Fibroblast of lung (primary cell): ENCODE measurements at regions not wholly inside any gene's neighbourhood (a gene's known extent, or its start where the extent isn't known, plus 50 kb on each side); places are given as distances from the start of the nearest gene placed in this dataset.

Experiments used
- EZH2 ChIP-seq: IDR thresholded peaks from 2 replicates; pipeline ENCODE4 v1.5.1; 2012; ENCODE audit warnings: low read length, control low read depth, mild to moderate bottlenecking; ENCODE audit errors: missing control alignments
- TF ChIP-seq, protein P1 (sequence below), 2 donors: IDR thresholded peaks in 1 of 2; conservative IDR thresholded peaks in 1 of 2; 1 replicate in 1 of 2; 2 replicates in 1 of 2; pipeline ENCODE4 v1.5.1; 2011 to 2012; ENCODE audit warnings: low read length in 2 of 2, control low read depth in 1 of 2, inconsistent platforms in 1 of 2, low read depth in 1 of 2, mild to moderate bottlenecking in 1 of 2

DNA sequence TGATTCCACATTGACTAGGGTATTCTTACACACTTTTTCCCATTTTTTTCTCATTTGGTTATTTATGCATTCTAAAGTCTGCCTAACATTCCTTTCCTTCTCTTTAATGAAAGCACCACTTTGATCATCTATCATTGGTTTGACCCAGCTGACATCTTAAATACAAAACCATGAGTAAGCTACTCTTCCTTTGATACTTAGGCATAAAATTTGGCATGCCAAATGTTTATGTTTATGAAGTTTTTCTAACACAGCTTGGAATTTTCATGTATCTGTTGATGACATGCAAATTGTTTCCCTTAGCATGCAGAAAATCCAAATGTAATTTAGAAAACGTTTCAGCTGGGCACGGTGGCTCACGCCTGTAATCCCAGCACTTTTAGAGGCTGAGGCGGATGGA is 534.9 kb downstream of the QKI start:
- TF ChIP-seq, protein P1, sequence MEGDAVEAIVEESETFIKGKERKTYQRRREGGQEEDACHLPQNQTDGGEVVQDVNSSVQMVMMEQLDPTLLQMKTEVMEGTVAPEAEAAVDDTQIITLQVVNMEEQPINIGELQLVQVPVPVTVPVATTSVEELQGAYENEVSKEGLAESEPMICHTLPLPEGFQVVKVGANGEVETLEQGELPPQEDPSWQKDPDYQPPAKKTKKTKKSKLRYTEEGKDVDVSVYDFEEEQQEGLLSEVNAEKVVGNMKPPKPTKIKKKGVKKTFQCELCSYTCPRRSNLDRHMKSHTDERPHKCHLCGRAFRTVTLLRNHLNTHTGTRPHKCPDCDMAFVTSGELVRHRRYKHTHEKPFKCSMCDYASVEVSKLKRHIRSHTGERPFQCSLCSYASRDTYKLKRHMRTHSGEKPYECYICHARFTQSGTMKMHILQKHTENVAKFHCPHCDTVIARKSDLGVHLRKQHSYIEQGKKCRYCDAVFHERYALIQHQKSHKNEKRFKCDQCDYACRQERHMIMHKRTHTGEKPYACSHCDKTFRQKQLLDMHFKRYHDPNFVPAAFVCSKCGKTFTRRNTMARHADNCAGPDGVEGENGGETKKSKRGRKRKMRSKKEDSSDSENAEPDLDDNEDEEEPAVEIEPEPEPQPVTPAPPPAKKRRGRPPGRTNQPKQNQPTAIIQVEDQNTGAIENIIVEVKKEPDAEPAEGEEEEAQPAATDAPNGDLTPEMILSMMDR (conservative IDR thresholded peaks at IDR 0.05 in 1 of 2, IDR thresholded peaks at IDR 0.05 in 1 of 2; ENCODE audit: low read depth in 1 of 2, low read length in 2 of 2), result no peak
- TF ChIP-seq EZH2, result no peak
